ENCODE measurements at regions not wholly inside any gene's neighbourhood (a gene's known extent, or its start where the extent isn't known, plus 50 kb on each side); places are given as distances from the start of the nearest gene placed in this dataset.
"Not testable (repeated sequence)": the region's sequence is repeated elsewhere in the genome, so short reads cannot be mapped to it uniquely, and the experiment has no call there.

- H3K4me3 ChIP-seq = no peak overlapping the region
- H3K4me1 ChIP-seq = no peaks in the 10 kb centered on the region; the same call in 1 of the 2 replicates
- H3K27me3 ChIP-seq = no peaks in the 10 kb centered on the region
- no peaks in the 10 kb centered on the region for H3K36me3 ChIP-seq
- no peak for DNase-seq
- H3K9me3 ChIP-seq (replicated peaks) = no peaks in the 10 kb centered on the region
- H3K27ac ChIP-seq = no peak overlapping the region
Measured at GRCh38 chrX:121832446-121832845, 785.0 kb downstream of the GLUD2 start.

GRCh38 chrX:121836000-121836399 is 788.6 kb downstream of the GLUD2 start:
- H3K36me3 ChIP-seq = no peaks in the 10 kb centered on the region
- DNase-seq = no peak
- H3K4me3 ChIP-seq = no peak overlapping the region
- no peaks in the 10 kb centered on the region for H3K9me3 ChIP-seq (replicated peaks)
- H3K27ac ChIP-seq = no peak overlapping the region
- no peaks in the 10 kb centered on the region; the same call in 1 of the 2 replicates for H3K4me1 ChIP-seq
- no peaks in the 10 kb centered on the region for H3K27me3 ChIP-seq

- H3K27ac ChIP-seq = no peak overlapping the region
- no peak overlapping the region for H3K4me3 ChIP-seq
- no peaks in the 10 kb centered on the region for H3K36me3 ChIP-seq
- no peaks in the 10 kb centered on the region for H3K4me1 ChIP-seq
- H3K9me3 ChIP-seq (replicated peaks) = no peaks in the 10 kb centered on the region
- no peaks in the 10 kb centered on the region for H3K27me3 ChIP-seq
- DNase-seq = peak in 1 of 2 experiments; percentile 10
Measured at GRCh38 chrX:121851033-121851432, 803.6 kb downstream of the GLUD2 start.

GRCh38 chrX:121853762-121854613 is 806.6 kb downstream of the GLUD2 start:
- Histone ChIP-seq H3K27ac (no peak overlapping the region), H3K27me3 (no peaks in the 10 kb centered on the region)

GRCh38 chrX:121854614-121854911 is 807.2 kb downstream of the GLUD2 start:
- no peaks in the 10 kb centered on the region for H3K27me3 ChIP-seq
- no peak overlapping the region for H3K27ac ChIP-seq
- H3K36me3 ChIP-seq = no peaks in the 10 kb centered on the region
- H3K4me3 ChIP-seq = no peak overlapping the region
- no peaks in the 10 kb centered on the region for H3K9me3 ChIP-seq (replicated peaks)
- H3K4me1 ChIP-seq = no peaks in the 10 kb centered on the region
- DNase-seq = no peak

More at GRCh38 chrX:121853762-121854613, 806.6 kb downstream of the GLUD2 start:
- Histone ChIP-seq H3K36me3 (no peaks in the 10 kb centered on the region), H3K4me3 (no peak overlapping the region), H3K9me3 (replicated peaks) (no peaks in the 10 kb centered on the region), H3K4me1 (no peaks in the 10 kb centered on the region)
- no peak for DNase-seq

- DNase-seq = peak; percentile 32 to 34
- Histone ChIP-seq H3K9me3 (replicated peaks) (no peaks in the 10 kb centered on the region), H3K27me3 (no peaks in the 10 kb centered on the region), H3K4me3 (no peak overlapping the region), H3K36me3 (no peaks in the 10 kb centered on the region), H3K4me1 (no peaks in the 10 kb centered on the region), H3K27ac (no peak overlapping the region)
Measured at GRCh38 chrX:121858867-121859647, 811.6 kb downstream of the GLUD2 start.

GRCh38 chrX:121863976-121864375 is 816.6 kb downstream of the GLUD2 start:
- Histone ChIP-seq H3K36me3 (no peaks in the 10 kb centered on the region), H3K27ac (no peak overlapping the region), H3K4me3 (no peak overlapping the region), H3K27me3 (no peaks in the 10 kb centered on the region), H3K4me1 (no peaks in the 10 kb centered on the region), H3K9me3 (replicated peaks) (no peaks in the 10 kb centered on the region)
- DNase-seq = no peak

- Histone ChIP-seq H3K27ac (no peak overlapping the region), H3K27me3 (no peaks in the 10 kb centered on the region), H3K4me1 (no peaks in the 10 kb centered on the region), H3K4me3 (no peak overlapping the region), H3K36me3 (no peaks in the 10 kb centered on the region), H3K9me3 (replicated peaks) (no peaks in the 10 kb centered on the region)
- DNase-seq = no peak
Measured at GRCh38 chrX:121864561-121864960, 817.2 kb downstream of the GLUD2 start.

- H3K36me3 ChIP-seq = no peaks in the 10 kb centered on the region
- no peaks in the 10 kb centered on the region for H3K27me3 ChIP-seq
- H3K9me3 ChIP-seq (replicated peaks) = no peaks in the 10 kb centered on the region
- peak in 1 of 2 experiments; percentile 9 for DNase-seq
- no peak overlapping the region for H3K27ac ChIP-seq
- H3K4me1 ChIP-seq = no peaks in the 10 kb centered on the region
- no peak overlapping the region for H3K4me3 ChIP-seq
Measured at GRCh38 chrX:121869876-121870477, 822.6 kb downstream of the GLUD2 start.

GRCh38 chrX:121871122-121871521 is 823.7 kb downstream of the GLUD2 start:
- Histone ChIP-seq H3K27me3 (no peaks in the 10 kb centered on the region), H3K4me3 (no peak overlapping the region), H3K4me1 (peaks cover 7% of the 10 kb centered on the region; the same call in 1 of the 2 replicates), H3K27ac (no peak overlapping the region), H3K36me3 (no peaks in the 10 kb centered on the region), H3K9me3 (replicated peaks) (0 out of 2 replicates have a peak, but pooled peaks cover 2% of the 10 kb centered on the region)
- DNase-seq = no peak

- H3K4me3 ChIP-seq = no peak overlapping the region
- H3K4me1 ChIP-seq = peaks cover 11% of the 10 kb centered on the region; the same call in 1 of the 2 replicates
- 0 out of 2 replicates have a peak, but pooled peaks cover 2% of the 10 kb centered on the region for H3K9me3 ChIP-seq (replicated peaks)
- no peaks in the 10 kb centered on the region for H3K36me3 ChIP-seq
- no peak overlapping the region for H3K27ac ChIP-seq
- DNase-seq = no peak
- no peaks in the 10 kb centered on the region for H3K27me3 ChIP-seq
Measured at GRCh38 chrX:121876305-121876704, 828.9 kb downstream of the GLUD2 start.

GRCh38 chrX:121877337-121877736 is 829.9 kb downstream of the GLUD2 start:
- H3K36me3 ChIP-seq; DNase-seq; H3K4me3 ChIP-seq; H3K9me3 ChIP-seq (replicated peaks); H3K27me3 ChIP-seq; H3K27ac ChIP-seq: not testable (repeated sequence)
- H3K4me1 ChIP-seq = peaks cover 11% of the 10 kb centered on the region; the same call in 1 of the 2 replicates

- H3K4me1 ChIP-seq = no peaks in the 10 kb centered on the region
- no peak overlapping the region for H3K27ac ChIP-seq
- no peaks in the 10 kb centered on the region for H3K36me3 ChIP-seq
- no peaks in the 10 kb centered on the region for H3K9me3 ChIP-seq (replicated peaks)
- H3K4me3 ChIP-seq = no peak overlapping the region
- DNase-seq = no peak
- no peaks in the 10 kb centered on the region for H3K27me3 ChIP-seq
Measured at GRCh38 chrX:121886557-121886956, 839.1 kb downstream of the GLUD2 start.

GRCh38 chrX:121894756-121895155 is 847.3 kb downstream of the GLUD2 start:
- Histone ChIP-seq H3K9me3 (replicated peaks) (no peaks in the 10 kb centered on the region), H3K4me3 (no peak overlapping the region), H3K36me3 (no peaks in the 10 kb centered on the region), H3K27me3 (no peaks in the 10 kb centered on the region), H3K27ac (no peak overlapping the region), H3K4me1 (no peaks in the 10 kb centered on the region)
- DNase-seq = no peak

GRCh38 chrX:121902463-121902862 is 855.1 kb downstream of the GLUD2 start:
- no peak overlapping the region for H3K4me3 ChIP-seq
- no peaks in the 10 kb centered on the region for H3K36me3 ChIP-seq
- DNase-seq = no peak
- H3K27me3 ChIP-seq = no peaks in the 10 kb centered on the region
- no peak overlapping the region for H3K27ac ChIP-seq
- no peaks in the 10 kb centered on the region for H3K9me3 ChIP-seq (replicated peaks)
- no peaks in the 10 kb centered on the region for H3K4me1 ChIP-seq
